RWPE2 (cell line): ENCODE measurements at regions not wholly inside any gene's neighbourhood (a gene's known extent, or its start where the extent isn't known, plus 50 kb on each side); places are given as distances from the start of the nearest gene placed in this dataset.

Experiments
- ATAC-seq: fragments of 200-7000 bp; cut with Tn5 transposase; 3 replicates; pipeline ENCODE4 v1.9.1; 2021; ENCODE audit warnings: low read depth
- DNase-seq: peaks from one replicate; pipeline ENCODE4 v3.0.0-alpha.2; 2020; ENCODE audit warnings: low spot score
- H3K27ac ChIP-seq: fragments of 450-650 bp; 2 replicates; pipeline ENCODE4 v1.5.1; 2017; ENCODE audit warnings: mild to moderate bottlenecking; ENCODE audit not compliant: poor library complexity, severe bottlenecking
- H3K27me3 ChIP-seq: fragments of 250-450 bp; sonication (Bioruptor Pico); 2 replicates; pipeline ENCODE4 v1.5.1; 2021; ENCODE audit warnings: mild to moderate bottlenecking, moderate library complexity; ENCODE audit not compliant: insufficient read depth, poor library complexity, severe bottlenecking
- H3K36me3 ChIP-seq: fragments of 250-450 bp; sonication (Bioruptor Pico); 2 replicates; pipeline ENCODE4 v1.5.1; 2020; ENCODE audit warnings: low read depth, mild to moderate bottlenecking, moderate library complexity
- H3K4me1 ChIP-seq: fragments of 250-450 bp; sonication (Bioruptor Pico); 2 replicates; pipeline ENCODE4 v1.5.1; 2021; ENCODE audit warnings: mild to moderate bottlenecking, moderate library complexity; ENCODE audit not compliant: insufficient read depth, poor library complexity, severe bottlenecking
- H3K4me3 ChIP-seq: fragments of 250-450 bp; sonication (Bioruptor Pico); 2 replicates; pipeline ENCODE4 v1.5.1; 2021; ENCODE audit warnings: mild to moderate bottlenecking, moderate library complexity; ENCODE audit not compliant: severe bottlenecking
- H3K9me3 ChIP-seq: fragments of 250-450 bp; sonication (Bioruptor Pico); 2 replicates; pipeline ENCODE4 v1.5.1; 2021; ENCODE audit warnings: mild to moderate bottlenecking, moderate library complexity; ENCODE audit not compliant: severe bottlenecking
- CTCF ChIP-seq: fragments of 450-650 bp; IDR thresholded peaks from one replicate; pipeline ENCODE4 v1.5.1; 2017; ENCODE audit warnings: mild to moderate bottlenecking, moderate library complexity; ENCODE audit not compliant: poor library complexity, severe bottlenecking

GRCh38 chr12:114119316-114119715, 153.2 kb upstream of the RBM19 start:
- Histone ChIP-seq H3K27ac (no peak overlapping the region), H3K9me3 (no peaks in the 10 kb centered on the region), H3K4me3 (no peak overlapping the region), H3K4me1 (no peaks in the 10 kb centered on the region), H3K36me3 (no peaks in the 10 kb centered on the region), H3K27me3 (no peaks in the 10 kb centered on the region)
- no peak for DNase-seq
- no peak for ATAC-seq
- TF ChIP-seq CTCF: no peak

GRCh38 chr12:114096461-114096860, 130.3 kb upstream of the RBM19 start:
- no peak for DNase-seq
- no peak overlapping the region for H3K27ac ChIP-seq
- no peaks in the 10 kb centered on the region for H3K4me1 ChIP-seq
- no peaks in the 10 kb centered on the region for H3K36me3 ChIP-seq
- H3K4me3 ChIP-seq: no peak overlapping the region
- H3K9me3 ChIP-seq: no peaks in the 10 kb centered on the region
- no peaks in the 10 kb centered on the region for H3K27me3 ChIP-seq
- no peak for TF ChIP-seq CTCF
- ATAC-seq: no peak

DNA sequence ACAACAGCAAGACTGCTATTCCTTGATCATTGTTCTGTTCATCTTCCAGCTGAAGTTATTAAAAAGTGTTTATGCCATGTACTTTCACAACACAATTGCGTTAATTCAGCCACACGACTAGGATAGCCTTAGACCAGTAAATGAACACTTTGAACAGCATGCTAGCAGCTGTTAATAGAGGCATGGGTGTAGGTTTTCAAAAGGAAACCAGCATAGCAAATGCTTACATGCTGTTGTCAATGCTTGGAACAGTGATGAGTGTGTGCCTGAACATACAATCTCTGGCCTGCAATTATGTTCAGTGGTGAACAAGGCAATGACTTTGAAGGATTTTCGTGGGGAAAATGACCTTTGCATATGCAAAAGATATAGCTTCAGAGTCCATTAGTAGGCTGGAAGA, 127.4 kb upstream of the RBM19 start:
- no peaks in the 10 kb centered on the region for H3K27me3 ChIP-seq
- no peak overlapping the region for H3K4me3 ChIP-seq
- H3K9me3 ChIP-seq: no peaks in the 10 kb centered on the region
- ATAC-seq: no peak
- H3K36me3 ChIP-seq: no peaks in the 10 kb centered on the region
- H3K4me1 ChIP-seq: no peaks in the 10 kb centered on the region
- no peak for DNase-seq
- H3K27ac ChIP-seq: no peak overlapping the region
- no peak for TF ChIP-seq CTCF

- Histone ChIP-seq H3K4me1 (no peaks in the 10 kb centered on the region), H3K4me3 (no peak overlapping the region), H3K27me3 (no peaks in the 10 kb centered on the region), H3K9me3 (no peaks in the 10 kb centered on the region), H3K27ac (no peak overlapping the region), H3K36me3 (no peaks in the 10 kb centered on the region)
- TF ChIP-seq CTCF: no peak
- no peak for DNase-seq
- ATAC-seq: no peak
These were observed 126.9 kb upstream of the RBM19 start for GRCh38 chr12:114092981-114093380.

GRCh38 chr12:114090211-114090610, 124.1 kb upstream of the RBM19 start:
- no peaks in the 10 kb centered on the region for H3K27me3 ChIP-seq
- no peaks in the 10 kb centered on the region for H3K4me1 ChIP-seq
- H3K27ac ChIP-seq: no peak overlapping the region
- no peak for TF ChIP-seq CTCF
- H3K9me3 ChIP-seq: no peaks in the 10 kb centered on the region
- ATAC-seq (no peak), DNase-seq (no peak)
- no peaks in the 10 kb centered on the region for H3K36me3 ChIP-seq
- H3K4me3 ChIP-seq: no peak overlapping the region
